ENCODE measurements at regions not wholly inside any gene's neighbourhood (a gene's known extent, or its start where the extent isn't known, plus 50 kb on each side); places are given as distances from the start of the nearest gene placed in this dataset.

DNA sequence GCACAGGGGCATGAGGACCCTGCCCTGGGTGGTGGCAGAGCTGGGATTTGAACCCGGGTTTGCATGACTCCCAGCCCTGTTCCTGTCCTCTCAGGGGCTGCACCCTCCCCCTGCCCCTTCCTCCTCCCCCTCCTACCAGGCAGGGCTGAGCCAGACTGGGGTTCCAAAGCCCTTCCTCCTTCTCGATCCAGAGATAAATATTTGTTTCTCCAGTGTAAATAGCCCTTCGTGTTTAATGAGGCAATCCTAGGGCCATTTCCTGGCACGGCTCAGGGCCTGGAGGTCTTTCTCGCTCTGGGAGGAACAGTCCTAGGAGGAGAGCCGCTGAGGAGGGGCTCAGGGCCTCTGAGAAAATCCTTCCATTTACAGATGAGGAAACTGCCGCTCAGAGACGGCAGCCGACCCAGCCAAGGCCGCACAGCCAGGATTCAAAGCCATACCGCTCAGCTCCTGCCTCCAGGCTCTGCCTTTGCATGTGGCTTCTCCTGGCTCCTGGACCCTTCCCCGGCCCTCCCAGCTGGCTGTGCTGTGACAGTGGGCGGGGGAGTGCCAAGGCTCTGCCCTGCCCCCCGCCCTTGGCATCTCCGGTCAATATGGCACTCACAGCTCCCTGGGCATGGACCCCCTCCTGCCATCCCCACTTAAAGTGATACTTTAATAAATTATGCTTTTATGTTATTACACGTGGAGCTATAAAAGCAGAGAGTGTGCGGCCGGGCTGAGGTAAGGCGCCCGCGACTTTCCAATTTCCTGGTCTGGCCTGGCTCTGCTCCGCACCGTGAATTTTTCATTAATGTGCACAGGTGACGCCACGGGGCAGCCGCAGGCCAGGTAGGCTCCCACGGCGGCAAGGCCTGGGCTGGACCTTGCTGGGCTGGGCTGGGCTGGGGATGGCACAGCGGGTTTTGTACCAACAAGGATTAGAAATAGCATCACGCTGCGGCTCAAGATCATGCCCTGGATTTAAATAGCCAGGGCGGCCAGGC lies 114.7 kb upstream of the WNT4 start:
- TF ChIP-seq, protein P1, sequence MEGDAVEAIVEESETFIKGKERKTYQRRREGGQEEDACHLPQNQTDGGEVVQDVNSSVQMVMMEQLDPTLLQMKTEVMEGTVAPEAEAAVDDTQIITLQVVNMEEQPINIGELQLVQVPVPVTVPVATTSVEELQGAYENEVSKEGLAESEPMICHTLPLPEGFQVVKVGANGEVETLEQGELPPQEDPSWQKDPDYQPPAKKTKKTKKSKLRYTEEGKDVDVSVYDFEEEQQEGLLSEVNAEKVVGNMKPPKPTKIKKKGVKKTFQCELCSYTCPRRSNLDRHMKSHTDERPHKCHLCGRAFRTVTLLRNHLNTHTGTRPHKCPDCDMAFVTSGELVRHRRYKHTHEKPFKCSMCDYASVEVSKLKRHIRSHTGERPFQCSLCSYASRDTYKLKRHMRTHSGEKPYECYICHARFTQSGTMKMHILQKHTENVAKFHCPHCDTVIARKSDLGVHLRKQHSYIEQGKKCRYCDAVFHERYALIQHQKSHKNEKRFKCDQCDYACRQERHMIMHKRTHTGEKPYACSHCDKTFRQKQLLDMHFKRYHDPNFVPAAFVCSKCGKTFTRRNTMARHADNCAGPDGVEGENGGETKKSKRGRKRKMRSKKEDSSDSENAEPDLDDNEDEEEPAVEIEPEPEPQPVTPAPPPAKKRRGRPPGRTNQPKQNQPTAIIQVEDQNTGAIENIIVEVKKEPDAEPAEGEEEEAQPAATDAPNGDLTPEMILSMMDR (IDR thresholded peaks at IDR 0.05): no peak
- TF ChIP-seq EP300 (IDR thresholded peaks at IDR 0.05): no peak
- TF ChIP-seq POLR2A (IDR thresholded peaks at IDR 0.05): no peak

All from gastroesophageal sphincter (tissue), 3 donors.